Renal cortex interstitium (tissue), 11 donors: ENCODE measurements at regions not wholly inside any gene's neighbourhood (a gene's known extent, or its start where the extent isn't known, plus 50 kb on each side); places are given as distances from the start of the nearest gene placed in this dataset.
"Not testable (repeated sequence)": the region's sequence is repeated elsewhere in the genome, so short reads cannot be mapped to it uniquely, and the experiment has no call there.

Experiments used
- DNase-seq, 11 donors: peaks; one replicate each; pipeline ENCODE4 v3.0.0-alpha.2; 2013; ENCODE audit warnings: low read depth in 9 of 11, low spot score in 4 of 11; ENCODE audit errors: extremely low read depth in 1 of 11

DNA sequence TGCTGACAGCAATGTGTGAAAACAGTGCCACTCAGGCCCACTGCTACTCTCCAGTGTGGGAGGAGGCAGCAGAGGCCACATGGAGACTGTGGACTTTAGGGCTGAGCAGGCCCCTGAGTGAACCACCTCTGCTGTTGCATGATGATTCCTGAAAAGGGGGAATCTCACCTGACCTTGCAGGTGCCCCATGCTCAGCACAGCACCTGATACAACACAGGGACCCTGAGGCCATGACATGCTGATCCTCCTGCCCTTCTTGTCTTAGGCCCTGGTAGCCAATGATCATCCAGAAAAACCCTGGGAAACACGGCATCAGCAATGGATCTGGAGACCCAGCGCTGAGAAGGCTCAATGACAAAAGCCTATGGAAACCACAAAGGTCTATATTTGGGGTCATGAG lies 446.8 kb upstream of the MYT1L start:
- no peak for DNase-seq

DNA sequence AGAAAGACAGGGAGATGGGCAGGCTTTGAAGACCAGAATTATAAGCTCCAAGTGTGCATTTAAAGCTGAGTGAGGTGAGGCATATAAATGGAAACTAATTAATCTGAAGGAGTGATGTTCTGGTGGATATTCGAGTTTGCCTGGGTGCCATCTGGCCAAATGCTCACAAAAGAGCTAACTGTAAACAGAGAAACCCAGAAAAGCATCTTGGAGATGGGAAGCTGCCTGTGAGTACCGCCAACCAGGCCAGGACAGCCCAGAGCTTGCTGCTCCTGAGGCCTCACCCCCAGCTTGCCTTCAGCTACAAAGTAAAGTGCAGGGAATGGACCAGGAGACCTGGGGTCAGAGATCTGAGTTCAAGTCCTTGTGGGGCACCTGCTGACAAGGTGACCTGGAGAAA lies 446.1 kb upstream of the MYT1L start:
- no peak for DNase-seq

DNA sequence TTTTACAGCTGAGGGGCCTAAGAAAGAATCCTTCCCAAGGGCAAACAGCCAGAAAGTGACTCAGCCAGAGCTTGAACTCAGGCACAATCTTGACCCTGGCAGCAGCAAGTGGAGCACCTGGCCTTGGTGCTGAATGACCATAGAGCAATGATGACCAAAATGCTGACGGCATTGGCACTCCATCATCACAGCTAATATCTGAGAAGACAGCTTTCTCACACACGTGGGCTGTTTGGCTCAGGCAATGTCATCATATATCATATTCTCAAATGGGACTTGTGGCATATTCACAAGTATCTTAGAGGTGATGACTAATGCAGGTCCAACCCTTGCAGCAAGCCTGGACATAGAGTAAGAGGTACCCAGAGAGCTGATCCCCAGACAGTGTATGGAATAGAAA lies 443.9 kb upstream of the MYT1L start:
- no peak for DNase-seq

DNA sequence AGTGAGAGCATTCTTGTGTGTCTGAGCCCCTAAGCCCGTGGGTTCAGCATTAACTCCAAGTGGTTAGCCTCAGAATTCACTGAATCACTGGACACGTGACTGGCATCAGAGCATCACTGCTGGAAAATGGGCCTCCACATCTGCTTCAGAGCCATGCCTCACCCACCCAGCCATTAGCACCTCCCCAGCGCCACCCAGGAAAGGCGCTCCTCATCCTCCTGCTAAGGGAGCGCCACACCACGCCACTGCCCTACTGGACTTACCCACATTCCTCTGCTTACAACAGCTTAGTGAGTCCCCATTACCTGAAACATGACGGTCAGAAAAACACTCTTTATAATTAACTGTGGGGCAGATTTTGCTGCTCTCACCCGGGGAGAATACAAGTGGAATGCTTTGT lies 442.6 kb upstream of the MYT1L start:
- DNase-seq: no peak

DNA sequence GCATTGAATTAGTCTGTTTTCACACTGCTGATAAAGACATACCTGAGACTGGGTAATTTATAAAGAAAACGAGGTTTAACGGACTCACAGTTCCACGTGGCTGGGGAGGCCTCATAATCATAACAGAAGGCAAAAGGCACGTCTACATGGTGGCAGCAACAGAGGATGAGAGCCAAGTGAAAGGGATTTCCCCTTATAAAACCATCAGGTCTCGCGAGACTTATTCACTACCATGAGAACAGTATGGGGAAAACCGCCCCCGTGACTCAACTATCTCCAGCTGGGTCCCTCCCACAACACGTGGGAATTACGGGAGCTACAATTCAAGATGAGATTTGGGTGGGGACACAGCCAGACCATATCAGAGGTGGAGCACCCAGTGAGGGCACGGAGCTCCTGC lies 442.0 kb upstream of the MYT1L start:
- not testable (repeated sequence) for DNase-seq

DNA sequence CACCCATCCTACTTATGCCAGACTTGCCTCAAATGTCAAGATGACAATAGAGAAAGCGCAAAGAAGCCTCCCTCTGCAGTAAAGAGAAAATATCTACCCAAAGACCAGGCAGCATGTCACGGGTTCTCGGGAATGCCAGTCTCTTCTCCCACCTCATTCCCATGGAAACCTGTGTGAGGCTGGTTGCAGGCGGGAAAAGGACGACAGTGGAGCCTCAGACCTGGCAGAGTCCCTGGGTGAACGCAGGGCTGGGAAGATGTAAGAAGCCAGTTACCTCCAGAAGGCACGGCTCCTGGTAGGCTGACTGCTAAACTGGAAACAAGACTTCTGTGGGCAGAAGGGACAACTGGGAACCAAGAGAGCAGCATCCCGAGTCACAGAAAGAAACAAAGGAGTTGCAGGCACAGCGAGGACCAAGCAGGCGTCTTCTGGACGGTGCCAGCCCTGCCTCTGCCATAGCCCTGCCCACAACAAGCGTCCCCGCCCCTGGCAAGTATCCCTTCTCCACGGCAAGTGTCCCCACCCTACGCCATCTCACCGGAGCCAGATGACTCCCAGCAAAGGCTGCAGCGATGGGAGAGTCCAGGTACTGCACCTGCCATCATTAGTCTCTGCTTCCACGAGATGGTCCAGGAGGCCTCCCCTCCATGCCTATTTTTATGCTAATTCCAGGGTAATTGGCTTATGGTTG lies 440.8 kb upstream of the MYT1L start:
- no peak for DNase-seq

DNA sequence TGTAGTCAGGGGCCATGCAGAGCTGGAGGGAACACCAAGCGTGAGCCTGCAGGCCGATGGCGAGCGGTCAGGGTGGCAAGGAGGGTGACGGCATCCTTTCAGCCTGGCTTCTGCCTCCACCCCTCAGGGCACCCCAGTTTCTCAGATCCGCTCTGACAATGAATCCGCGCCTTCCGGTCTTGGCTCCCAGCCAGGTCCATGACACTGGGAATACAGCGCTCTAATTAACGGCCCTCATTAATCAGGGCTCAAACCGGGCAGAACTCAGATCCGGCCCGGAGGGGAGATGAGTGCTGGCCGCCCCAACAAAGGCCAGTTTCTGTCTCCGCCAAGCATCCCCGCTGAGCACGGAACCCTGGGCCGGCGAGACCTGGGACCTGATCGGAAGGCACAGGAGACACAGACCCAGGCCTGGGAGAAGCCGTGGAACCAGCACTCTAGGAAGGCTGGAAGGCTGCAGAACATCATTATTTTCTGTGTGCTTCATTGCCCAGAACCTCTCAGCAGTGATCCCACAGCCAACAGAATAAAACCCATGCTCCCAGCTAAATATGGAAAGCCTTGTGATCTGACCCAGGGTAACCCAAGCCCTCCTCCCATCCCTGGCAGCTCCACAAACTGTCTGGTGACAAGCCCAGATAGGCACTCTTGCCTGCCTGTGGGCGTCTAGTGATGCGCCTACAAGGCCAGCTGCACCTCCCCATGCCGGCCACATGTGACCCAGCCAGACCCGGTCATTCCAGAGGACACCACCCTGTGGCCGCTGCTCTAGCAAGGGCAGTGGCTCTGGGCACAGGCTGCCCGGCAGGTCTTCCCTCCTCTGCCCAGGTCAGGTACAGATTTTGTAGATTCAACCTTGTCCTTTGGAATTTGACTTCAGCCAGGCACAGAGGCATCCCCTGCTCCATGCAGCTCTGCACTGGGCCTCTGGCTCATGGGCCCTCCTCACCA lies 438.7 kb upstream of the MYT1L start:
- DNase-seq: peak in 10 of 11 donors; percentile 19 to 54 (median 36)

DNA sequence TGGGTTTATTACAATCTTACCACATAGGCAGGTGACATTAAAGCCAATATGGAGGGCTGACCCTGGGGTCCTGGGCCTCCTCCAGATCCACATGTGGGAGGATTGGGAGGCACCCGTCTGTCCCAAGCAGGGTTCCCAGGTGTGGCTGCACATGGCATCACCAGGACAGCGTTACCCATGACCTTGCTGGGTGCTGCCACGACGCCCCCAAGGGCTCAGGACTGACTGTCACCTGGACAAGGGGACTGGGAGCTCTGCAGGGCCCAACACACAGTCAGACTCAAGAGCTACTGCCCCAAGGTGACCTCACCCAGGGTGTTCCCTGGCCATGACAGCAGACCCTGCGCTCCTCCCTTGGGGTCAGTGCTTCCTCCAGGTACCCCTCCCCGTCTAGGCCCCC lies 437.4 kb upstream of the MYT1L start:
- no peak for DNase-seq

DNA sequence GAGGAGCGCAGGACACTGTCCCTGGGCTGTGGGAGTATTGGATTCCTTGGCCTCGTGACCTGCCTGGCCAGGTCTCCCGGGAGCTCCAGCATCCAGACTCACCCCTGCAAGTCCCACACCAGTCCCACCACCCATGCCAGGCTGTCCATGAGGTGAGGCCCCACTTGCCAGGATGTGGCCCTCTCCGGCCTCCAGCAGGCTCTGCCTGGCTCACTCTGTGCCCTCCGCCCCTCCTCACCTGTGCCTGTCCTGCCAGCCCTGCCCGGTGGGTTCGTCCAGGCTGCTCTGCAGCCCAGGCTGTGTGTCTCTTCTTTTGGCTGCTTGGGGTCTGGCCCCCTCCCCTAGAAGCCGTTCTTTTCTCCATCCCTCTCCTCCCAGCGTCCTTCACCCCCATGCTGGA lies 436.8 kb upstream of the MYT1L start:
- no peak for DNase-seq

DNA sequence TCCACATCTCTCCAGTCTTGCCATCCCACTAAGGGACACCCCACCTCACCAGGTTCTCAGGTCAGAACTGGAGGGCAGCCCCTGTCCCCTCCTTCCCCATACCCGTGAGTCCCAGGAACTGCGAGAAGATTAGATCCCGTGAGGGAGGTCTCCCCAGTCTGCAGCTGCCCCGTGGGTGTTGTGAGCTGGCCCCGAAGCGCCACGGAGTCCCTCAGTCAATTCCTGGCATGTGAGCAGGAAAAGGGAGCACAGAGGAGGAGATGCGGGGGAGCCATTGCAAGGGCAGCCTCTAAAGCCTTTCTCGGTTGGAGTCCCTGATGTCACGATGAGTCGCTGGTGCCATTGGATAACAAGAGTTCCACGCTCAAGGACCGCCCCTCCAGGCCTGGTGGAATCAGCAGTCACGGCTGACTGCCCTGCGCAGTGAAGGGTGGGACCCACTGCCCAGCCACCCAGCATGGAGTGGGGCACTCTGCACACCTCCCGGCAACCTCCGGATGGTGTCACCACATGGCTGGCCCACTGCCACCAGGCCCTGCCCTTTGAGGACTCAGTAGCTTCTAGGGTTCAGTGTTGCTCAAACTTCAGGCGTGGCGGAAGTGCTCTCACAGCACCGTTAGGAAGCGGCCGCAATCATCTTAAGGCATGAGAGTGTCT lies 434.9 kb upstream of the MYT1L start:
- no peak for DNase-seq

DNA sequence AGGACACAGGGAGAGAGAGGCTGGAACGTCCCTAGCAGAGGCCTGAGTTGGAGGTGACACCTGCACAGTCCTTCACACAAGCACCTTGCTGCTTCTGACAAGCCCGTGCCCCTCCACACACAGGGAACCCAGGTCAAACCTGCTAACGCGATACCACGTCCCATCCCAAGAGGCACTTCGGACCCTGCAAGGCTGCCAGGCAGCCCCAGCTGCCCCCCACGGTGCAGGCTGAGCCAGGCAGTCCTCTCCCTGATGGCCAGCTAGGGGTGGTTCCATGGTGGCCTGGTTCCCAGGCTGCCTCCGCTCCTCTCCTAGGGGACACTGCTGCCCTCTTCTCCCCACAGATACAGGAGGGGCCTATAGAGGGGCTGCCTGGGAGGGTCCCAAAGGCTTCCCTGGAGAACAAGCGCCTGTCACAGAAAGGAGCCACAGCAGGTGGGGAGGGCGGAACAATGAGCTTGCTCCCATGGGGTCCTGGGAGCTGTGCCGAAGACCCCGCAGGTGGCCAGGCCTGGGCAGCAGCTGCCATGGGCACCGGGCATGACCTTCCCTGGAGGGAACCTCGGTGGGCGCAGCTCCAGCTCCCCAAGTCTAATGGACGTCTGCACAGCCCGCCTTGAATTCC lies 434.2 kb upstream of the MYT1L start:
- no peak for DNase-seq

DNA sequence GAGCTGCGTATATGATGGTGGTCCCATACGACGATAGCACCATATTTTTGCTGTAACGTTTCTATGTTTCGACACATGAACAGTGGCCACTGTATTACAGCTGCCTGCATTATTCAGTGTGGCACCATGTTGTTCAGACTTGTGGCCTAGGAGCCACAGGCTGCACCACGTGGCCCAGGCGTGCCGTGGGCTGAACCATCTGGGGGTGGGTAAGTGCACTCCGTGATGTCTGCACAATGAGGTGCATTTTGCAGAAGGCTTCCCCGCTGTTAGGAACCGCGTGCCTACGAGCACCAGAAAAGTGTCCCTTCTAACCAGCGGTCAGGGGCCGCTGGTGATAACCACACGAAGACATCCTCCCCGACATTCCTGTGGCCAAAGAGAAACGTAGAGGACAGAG lies 433.7 kb upstream of the MYT1L start:
- DNase-seq: no peak

DNA sequence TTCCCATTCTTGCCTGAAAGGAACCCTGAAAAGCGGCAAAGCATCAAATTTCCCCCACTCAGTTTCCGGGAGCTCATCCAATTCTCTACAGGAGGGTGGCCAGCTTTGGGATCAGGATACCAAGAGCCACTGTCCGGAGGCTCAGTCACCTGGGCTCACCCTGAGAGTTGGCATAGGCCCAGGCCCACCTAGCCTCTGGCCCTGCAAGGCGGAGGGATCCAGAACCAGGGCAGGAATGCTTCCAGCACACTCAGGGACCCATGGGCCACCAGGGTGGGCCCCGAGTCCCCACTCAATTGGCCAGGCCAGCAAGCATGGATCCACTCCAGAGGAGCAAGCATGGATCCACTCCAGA lies 432.9 kb upstream of the MYT1L start:
- no peak for DNase-seq

DNA sequence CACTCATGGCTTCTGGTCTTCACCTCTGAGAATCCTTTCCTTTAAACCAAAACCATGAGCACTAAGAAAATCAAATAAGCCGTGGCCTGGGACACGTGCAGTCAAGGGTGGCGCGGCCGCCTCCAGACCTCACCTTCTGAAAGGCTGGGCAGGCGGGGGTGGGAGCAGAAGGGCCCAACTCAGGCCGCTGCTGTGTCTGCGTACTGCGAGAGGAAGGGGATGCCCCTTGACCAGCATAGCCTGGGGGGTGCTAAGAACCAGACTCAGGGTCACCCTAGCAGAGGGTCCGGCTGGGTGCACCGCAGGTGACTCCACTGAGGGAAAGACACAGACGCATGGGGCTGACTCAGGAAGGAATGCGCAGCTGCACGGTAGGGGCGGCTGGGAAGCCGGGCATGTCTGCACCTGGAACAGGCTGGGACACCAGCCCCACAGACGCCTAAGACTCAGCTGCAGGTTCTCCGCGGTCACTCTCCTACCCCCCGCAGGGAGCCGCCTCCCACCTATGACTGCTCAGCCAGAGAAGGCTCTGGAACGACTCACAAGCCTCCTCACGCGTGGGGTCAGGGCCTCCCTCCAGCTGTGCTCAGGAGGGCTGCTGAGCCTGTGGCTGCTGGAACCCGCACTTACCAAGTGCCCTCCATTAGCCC lies 432.4 kb upstream of the MYT1L start:
- DNase-seq: no peak

DNA sequence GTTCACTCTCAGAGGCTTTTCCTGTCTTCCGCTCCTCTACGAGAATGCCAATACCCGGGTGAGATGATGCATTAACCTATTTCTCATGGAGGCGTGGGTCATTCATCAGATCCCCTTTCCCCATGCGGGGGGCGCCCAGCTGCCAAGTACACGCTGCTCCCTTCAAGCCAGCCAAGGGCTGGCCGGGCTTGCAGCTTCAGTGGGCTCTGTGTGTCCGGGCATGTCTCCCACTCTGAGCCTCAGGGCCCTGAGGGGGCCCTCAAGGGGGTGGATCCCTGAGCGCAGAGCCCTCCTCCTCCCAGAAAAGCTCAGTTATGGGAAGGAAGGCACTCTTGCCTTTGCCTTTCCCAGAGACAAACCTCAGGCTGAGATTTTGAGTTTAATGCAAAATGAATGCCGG lies 431.8 kb upstream of the MYT1L start:
- DNase-seq: no peak

DNA sequence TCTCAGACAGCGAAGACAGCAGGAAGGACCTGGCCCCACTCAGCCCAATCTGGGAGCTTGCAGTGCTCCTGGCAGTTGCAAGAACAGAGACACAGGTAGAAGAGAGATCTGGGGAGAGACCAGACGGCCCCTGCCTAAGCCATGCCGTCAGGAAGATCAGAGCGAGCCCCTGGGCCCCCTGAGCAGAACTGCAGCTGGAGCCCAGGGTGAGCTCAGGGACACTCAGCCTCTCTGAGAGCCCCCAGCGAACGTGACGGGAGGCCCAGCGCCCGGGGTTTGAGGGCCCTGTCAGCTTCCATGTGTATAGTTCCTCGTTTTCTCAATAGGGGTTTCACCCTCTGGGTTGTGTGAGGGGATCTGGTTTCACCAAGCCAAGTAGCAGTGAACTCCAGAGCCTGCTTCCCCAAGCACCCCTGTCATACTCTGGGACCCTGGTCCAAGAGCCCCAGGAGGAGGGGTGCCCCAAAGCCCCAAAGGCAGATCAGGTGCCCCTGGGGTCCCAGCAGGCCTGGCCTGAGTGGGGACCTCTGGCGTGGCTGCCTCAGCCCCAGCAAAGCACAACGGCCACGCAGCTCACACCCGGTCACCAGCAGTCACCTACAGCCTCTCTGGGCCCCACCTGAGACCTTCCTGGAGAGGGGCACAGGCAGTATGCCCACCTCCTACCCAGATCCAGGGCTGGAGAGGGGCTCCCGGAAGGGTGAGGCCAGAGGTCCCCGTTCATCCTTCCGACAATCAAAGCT lies 431.3 kb upstream of the MYT1L start:
- DNase-seq: no peak

DNA sequence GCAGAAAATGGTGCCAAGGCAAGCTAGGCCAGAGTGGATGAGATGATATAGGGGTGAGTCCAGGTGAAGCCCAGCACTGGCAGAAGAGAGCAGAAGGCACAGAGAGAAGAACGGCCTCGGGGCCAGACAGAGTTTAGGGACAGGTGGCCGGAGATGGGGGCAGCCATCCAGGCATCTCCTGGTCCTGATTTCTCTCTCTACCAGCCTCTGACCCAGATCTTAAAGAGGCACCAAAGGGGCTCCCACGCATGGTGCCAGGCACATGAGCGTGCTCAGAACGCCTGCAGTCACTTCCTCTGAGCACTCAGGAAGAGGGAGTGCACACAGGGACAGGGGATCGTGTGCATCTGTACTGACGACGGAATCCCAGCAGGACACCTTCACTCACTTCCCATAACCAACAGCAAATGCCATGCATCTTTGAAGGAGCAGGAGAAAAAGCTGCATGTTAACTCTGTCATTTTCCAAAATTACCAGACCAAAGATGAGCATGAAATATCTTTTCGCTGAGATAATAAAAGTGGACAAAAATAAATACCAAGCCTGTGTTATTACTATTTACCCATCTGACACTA lies 427.8 kb upstream of the MYT1L start:
- DNase-seq: no peak

DNA sequence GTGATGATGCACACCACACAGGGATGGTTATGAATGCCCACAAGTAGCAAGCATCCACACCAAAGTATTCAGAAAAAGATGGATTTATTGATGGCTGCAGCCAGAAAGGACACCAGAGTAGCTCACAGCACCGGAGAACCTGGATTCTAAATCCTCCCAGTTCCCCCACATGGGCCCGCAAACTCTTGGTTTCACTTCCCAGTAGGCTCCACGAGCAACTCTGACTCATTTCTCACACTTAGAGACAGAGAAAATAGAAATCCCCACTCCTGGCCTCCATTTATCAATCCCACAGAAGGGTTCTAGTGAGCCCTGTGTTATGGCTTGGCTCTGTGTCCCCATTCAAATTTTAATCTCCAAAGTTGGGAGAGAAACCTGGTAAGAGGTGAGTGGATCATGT lies 426.7 kb upstream of the MYT1L start:
- DNase-seq: no peak
